Type B pancreatic cell (in vitro differentiated cells): ENCODE measurements at regions not wholly inside any gene's neighbourhood (a gene's known extent, or its start where the extent isn't known, plus 50 kb on each side); places are given as distances from the start of the nearest gene placed in this dataset.

ENCODE experiments used
- DNase-seq: peaks from one replicate; pipeline ENCODE4 v3.0.0; 2021; ENCODE audit warnings: mixed read lengths; ENCODE audit not compliant: unreplicated experiment; ENCODE audit errors: extremely low spot score
- H3K27ac Mint-ChIP-seq: 2 replicates; pipeline ENCODE4 v1.8.0; 2021; ENCODE audit warnings: mild to moderate bottlenecking, mixed read lengths
- H3K27me3 Mint-ChIP-seq: 2 replicates; pipeline ENCODE4 v1.8.0; 2021; ENCODE audit warnings: mixed read lengths
- H3K36me3 Mint-ChIP-seq: 2 replicates; pipeline ENCODE4 v1.8.0; 2021; ENCODE audit warnings: mixed read lengths
- H3K4me1 Mint-ChIP-seq: one replicate; pipeline ENCODE4 v1.8.0; 2021; ENCODE audit warnings: mixed read lengths; ENCODE audit not compliant: unreplicated experiment
- H3K4me3 Mint-ChIP-seq: 2 replicates; pipeline ENCODE4 v1.8.0; 2021; ENCODE audit warnings: mild to moderate bottlenecking, mixed read lengths
- H3K9me3 Mint-ChIP-seq: 2 replicates; pipeline ENCODE4 v1.8.0; 2021; ENCODE audit warnings: mixed read lengths
- TF ChIP-seq, protein P1 (sequence below): fragments of 200-600 bp; sonication (generic); conservative IDR thresholded peaks from 2 replicates; pipeline ENCODE4 v1.5.0; 2021; ENCODE audit warnings: antibody characterized with exemption, mild to moderate bottlenecking

DNA sequence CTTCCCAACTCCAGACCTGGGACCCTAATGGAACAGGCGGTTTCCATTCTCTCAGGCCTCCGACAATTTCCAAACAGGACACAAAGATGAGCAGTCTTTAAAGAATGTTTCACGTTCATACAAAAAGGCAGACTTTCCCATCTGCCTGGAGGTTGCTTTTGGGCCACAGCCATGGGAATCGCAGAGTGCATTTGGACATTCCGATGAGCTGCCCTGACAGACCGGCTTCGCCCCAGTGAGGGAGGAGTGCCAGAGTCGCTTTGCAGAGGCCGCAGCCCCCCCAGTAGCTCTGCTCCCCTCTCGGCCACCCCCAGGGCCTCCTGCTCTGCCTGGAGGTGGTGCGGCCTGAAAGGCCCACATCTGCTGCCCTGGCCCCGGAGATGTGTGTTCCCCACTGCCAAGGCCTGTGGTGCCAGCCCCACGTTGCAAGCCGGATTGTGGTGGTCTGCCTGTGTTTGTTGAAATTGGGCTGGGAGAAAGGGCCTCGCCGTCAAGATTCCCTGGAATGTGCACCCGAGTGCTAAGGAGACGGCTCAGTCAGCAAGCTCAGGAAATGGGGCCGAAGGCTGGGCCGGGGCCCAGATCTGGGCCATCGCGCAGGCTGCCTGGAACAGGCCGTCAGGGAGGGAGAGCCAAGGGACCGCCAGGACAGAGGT, 89.8 kb downstream of the C16orf95 start:
- Mint-ChIP-seq H3K9me3 (peaks cover 5% of the 10 kb centered on the region), H3K36me3 (peaks cover 3% of the 10 kb centered on the region), H3K4me1 (no peaks in the 10 kb centered on the region), H3K27ac (no peak overlapping the region), H3K4me3 (no peak overlapping the region), H3K27me3 (no peaks in the 10 kb centered on the region)
- TF ChIP-seq, protein P1, sequence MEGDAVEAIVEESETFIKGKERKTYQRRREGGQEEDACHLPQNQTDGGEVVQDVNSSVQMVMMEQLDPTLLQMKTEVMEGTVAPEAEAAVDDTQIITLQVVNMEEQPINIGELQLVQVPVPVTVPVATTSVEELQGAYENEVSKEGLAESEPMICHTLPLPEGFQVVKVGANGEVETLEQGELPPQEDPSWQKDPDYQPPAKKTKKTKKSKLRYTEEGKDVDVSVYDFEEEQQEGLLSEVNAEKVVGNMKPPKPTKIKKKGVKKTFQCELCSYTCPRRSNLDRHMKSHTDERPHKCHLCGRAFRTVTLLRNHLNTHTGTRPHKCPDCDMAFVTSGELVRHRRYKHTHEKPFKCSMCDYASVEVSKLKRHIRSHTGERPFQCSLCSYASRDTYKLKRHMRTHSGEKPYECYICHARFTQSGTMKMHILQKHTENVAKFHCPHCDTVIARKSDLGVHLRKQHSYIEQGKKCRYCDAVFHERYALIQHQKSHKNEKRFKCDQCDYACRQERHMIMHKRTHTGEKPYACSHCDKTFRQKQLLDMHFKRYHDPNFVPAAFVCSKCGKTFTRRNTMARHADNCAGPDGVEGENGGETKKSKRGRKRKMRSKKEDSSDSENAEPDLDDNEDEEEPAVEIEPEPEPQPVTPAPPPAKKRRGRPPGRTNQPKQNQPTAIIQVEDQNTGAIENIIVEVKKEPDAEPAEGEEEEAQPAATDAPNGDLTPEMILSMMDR, result no peak
- no peak for DNase-seq

GRCh38 chr16:87228363-87228762, 88.8 kb downstream of the C16orf95 start:
- H3K27ac Mint-ChIP-seq, result no peak overlapping the region
- H3K4me1 Mint-ChIP-seq, result no peaks in the 10 kb centered on the region
- peaks cover 3% of the 10 kb centered on the region for H3K36me3 Mint-ChIP-seq
- H3K4me3 Mint-ChIP-seq, result no peak overlapping the region
- DNase-seq, result no peak
- H3K27me3 Mint-ChIP-seq, result no peaks in the 10 kb centered on the region
- H3K9me3 Mint-ChIP-seq, result peaks cover 5% of the 10 kb centered on the region
- TF ChIP-seq, protein P1, result no peak

DNA sequence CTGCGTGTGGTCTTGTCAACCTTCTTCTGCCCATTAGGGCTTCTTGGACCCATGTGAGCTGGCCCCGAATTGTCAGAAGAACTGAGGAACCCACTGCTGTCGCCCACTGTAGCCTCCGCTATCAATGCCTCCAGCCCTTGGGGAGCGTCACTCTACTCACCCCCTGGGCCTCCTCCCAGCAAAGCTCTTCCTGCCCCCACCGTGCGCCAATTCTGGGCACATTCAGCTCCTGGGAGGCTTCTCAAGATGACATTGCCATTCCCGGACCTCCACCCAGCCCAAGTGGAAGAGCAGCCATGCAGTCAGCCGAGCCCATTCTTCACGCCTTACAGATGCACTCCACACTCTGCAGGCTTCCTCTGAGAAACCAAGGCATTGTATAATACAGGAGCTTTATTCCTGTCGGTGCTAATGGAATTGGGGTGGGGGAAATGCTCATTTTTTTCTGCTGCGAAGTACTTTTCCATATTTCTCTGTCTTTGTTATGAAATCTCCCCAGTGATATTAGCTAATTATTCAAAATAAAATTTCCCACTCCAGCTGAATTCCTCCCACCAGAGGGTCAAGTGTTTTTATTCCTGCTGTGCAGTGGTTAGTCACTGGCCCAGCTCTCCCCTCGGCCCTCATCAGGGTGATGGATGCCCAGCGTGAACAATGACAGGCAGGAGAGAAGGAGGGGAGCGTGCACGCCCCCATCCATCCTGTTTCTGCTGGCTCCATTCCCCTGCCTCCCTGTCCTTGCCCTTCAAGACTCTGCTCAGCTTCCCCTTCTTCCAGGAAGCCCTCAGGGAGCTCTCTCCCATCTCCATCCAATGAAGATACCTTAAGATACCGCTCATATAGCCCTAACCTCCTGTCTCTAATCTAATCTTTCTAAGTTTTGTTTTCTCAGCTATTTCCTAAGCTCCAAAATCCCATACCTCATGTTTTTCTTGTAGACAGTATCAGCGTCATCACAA, 87.7 kb downstream of the C16orf95 start:
- DNase-seq, result no peak
- H3K9me3 Mint-ChIP-seq, result peaks cover 5% of the 10 kb centered on the region
- no peaks in the 10 kb centered on the region for H3K27me3 Mint-ChIP-seq
- TF ChIP-seq, protein P1, result no peak
- no peak overlapping the region for H3K4me3 Mint-ChIP-seq
- H3K27ac Mint-ChIP-seq, result no peak overlapping the region
- H3K4me1 Mint-ChIP-seq, result no peaks in the 10 kb centered on the region
- peaks cover 3% of the 10 kb centered on the region for H3K36me3 Mint-ChIP-seq

- H3K36me3 Mint-ChIP-seq, result peaks cover 3% of the 10 kb centered on the region
- H3K4me1 Mint-ChIP-seq, result no peaks in the 10 kb centered on the region
- H3K9me3 Mint-ChIP-seq, result peaks cover 5% of the 10 kb centered on the region
- no peak overlapping the region for H3K27ac Mint-ChIP-seq
- TF ChIP-seq, protein P1, result no peak
- no peaks in the 10 kb centered on the region for H3K27me3 Mint-ChIP-seq
- no peak for DNase-seq
- no peak overlapping the region for H3K4me3 Mint-ChIP-seq
These were observed 86.6 kb downstream of the C16orf95 start for GRCh38 chr16:87230571-87230970.

GRCh38 chr16:87231295-87231694, 85.9 kb downstream of the C16orf95 start:
- TF ChIP-seq, protein P1, result no peak
- Mint-ChIP-seq H3K4me3 (no peak overlapping the region), H3K27me3 (no peaks in the 10 kb centered on the region), H3K9me3 (peaks cover 5% of the 10 kb centered on the region), H3K36me3 (peaks cover 3% of the 10 kb centered on the region), H3K27ac (no peak overlapping the region), H3K4me1 (no peaks in the 10 kb centered on the region)
- DNase-seq, result no peak
